HEK293T (cell line): ENCODE measurements at regions not wholly inside any gene's neighbourhood (a gene's known extent, or its start where the extent isn't known, plus 50 kb on each side); places are given as distances from the start of the nearest gene placed in this dataset.

Experiments used
- CTCF ChIA-PET: fragments of 350-600 bp; formaldehyde crosslinking; extraction: SDS; loops from one replicate; lab custom pipeline; 2021; ENCODE audit warnings: antibody characterized with exemption, inconsistent platforms; lab: Yijun Ruan, JAX
- POLR2A ChIA-PET: fragments of 350-600 bp; formaldehyde crosslinking; extraction: SDS; loops from one replicate; lab custom pipeline; 2020; ENCODE audit warnings: antibody characterized with exemption, inconsistent platforms; lab: Yijun Ruan, JAX
- DNase-seq: peaks from one replicate; pipeline ENCODE4 v3.0.0; 2012; ENCODE audit warnings: mixed read lengths; ENCODE audit errors: extremely low spot score
- ARNT ChIP-seq: fragments of 450-650 bp; IDR thresholded peaks from 2 replicates; pipeline ENCODE4 v1.6.1; 2017; ENCODE audit warnings: mild to moderate bottlenecking
- BHLHE40 ChIP-seq: fragments of 450-650 bp; IDR thresholded peaks from 2 replicates; pipeline ENCODE4 v1.6.1; 2016; ENCODE audit warnings: mild to moderate bottlenecking, moderate library complexity, borderline replicate concordance
- CTBP1 ChIP-seq: fragments of 450-650 bp; IDR thresholded peaks from 2 replicates; pipeline ENCODE4 v1.6.1; 2016; ENCODE audit warnings: borderline replicate concordance
- ELF4 ChIP-seq: fragments of 450-650 bp; IDR thresholded peaks from 2 replicates; pipeline ENCODE4 v1.6.1; 2017; ENCODE audit warnings: antibody characterized with exemption
- FOXA1 ChIP-seq: fragments of 450-650 bp; IDR thresholded peaks from 2 replicates; pipeline ENCODE4 v1.6.1; 2016; ENCODE audit warnings: mild to moderate bottlenecking
- FOXK2 ChIP-seq: fragments of 450-650 bp; IDR thresholded peaks from 2 replicates; pipeline ENCODE4 v1.6.1; 2016; ENCODE audit warnings: mild to moderate bottlenecking
- FOXM1 ChIP-seq: fragments of 450-650 bp; IDR thresholded peaks from 2 replicates; pipeline ENCODE4 v1.6.1; 2017; ENCODE audit warnings: mild to moderate bottlenecking, borderline replicate concordance
- HDGF ChIP-seq: fragments of 450-650 bp; IDR thresholded peaks from 2 replicates; pipeline ENCODE4 v1.6.1; 2017; ENCODE audit warnings: antibody characterized with exemption, borderline replicate concordance
- L3MBTL2 ChIP-seq: fragments of 450-650 bp; conservative IDR thresholded peaks from 2 replicates; pipeline ENCODE4 v1.6.1; 2016; ENCODE audit warnings: mild to moderate bottlenecking
- LEF1 ChIP-seq: fragments of 450-650 bp; IDR thresholded peaks from 2 replicates; pipeline ENCODE4 v1.6.1; 2017; ENCODE audit warnings: mild to moderate bottlenecking, borderline replicate concordance
- NFRKB ChIP-seq: fragments of 450-650 bp; IDR thresholded peaks from 2 replicates; pipeline ENCODE4 v1.6.1; 2016; ENCODE audit warnings: mild to moderate bottlenecking, moderate library complexity
- SP1 ChIP-seq: fragments of 450-650 bp; IDR thresholded peaks from 2 replicates; pipeline ENCODE4 v1.6.1; 2017
- SUZ12 ChIP-seq: fragments of 450-650 bp; IDR thresholded peaks from 2 replicates; pipeline ENCODE4 v1.6.1; 2016; ENCODE audit warnings: mild to moderate bottlenecking
- TARDBP ChIP-seq: fragments of 450-650 bp; IDR thresholded peaks from 2 replicates; pipeline ENCODE4 v1.6.1; 2016
- ZNF384 ChIP-seq: fragments of 450-650 bp; IDR thresholded peaks from 2 replicates; pipeline ENCODE4 v1.6.1; 2016
- TF ChIP-seq, protein P1 (sequence below): fragments of 450-650 bp; IDR thresholded peaks from 2 replicates; pipeline ENCODE4 v1.6.1; 2016

DNA sequence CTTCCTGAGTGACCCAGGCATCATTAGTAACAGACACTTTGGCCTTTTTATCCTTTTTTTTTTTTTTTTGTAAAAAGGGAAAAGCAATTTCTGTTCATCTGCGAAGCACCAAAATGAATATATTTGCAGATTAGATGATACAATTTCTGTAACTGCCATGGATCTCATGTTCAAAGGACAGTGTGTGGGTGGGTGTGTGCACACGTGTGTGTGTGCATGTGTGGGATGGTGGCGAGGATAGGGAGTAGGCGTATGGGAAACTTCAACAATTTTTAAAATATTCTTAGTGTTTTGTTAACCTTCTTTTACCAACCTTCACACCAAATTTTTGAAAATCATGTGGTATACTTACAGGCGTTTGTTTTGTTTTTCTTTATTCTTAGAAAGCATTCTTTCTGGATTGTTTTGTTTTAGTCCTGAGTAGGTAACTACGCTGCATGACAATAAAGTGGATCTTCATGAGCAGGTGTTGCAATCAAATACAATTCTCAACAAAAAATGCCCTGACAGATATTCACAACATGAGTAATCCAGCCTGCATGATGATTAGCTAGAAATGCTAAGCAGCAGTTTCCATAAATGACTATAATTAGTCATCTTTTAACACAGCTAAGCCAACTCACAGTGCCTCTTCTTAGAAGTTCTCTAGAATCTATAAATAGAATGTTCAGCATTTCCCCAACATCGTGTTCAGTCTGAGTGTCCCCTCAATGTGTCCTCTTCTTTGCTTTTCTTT, 53.5 kb upstream of the RMDN2 start:
- CTCF ChIA-PET, result interaction anchor here (1.5 kb wide), 1 partner anchor 9 kb away, joined by 3 read pairs; no protein-coding TSS in a partner anchor
- TF ChIP-seq ZNF384 (no peak), ARNT (no peak), CTBP1 (no peak), SP1 (no peak), FOXA1 (no peak), NFRKB (no peak), LEF1 (no peak), FOXK2 (no peak), FOXM1 (no peak), BHLHE40 (no peak)
- DNase-seq, result no peak
- POLR2A ChIA-PET, result no interaction called here

DNA sequence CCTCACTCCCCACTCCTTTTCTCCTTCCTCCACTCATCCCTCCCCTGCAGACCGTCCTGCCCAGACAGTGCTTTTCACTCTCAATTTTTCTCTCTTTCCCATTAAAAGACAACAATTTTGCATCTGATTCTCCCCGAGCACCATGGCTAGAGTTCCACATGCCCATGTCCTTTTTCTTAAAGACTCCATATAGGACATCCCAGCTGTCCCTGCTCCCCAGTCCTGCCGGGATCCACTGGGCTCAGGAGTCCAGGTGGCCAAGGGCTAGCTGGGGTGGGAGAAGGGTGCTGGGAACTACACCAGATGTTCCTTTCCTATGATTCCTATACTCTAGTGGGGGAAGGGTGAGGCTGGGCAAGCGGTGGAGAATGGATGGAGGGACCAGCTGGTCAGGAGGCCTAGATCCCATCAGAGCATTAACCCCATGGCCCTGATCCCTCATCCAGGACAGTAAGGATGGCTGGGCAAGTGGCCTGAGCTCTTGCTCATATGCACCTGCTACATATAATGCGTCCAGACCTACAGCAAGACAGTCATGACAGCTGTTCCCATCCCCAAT, 52.8 kb upstream of the RMDN2 start:
- TF ChIP-seq, protein P1, sequence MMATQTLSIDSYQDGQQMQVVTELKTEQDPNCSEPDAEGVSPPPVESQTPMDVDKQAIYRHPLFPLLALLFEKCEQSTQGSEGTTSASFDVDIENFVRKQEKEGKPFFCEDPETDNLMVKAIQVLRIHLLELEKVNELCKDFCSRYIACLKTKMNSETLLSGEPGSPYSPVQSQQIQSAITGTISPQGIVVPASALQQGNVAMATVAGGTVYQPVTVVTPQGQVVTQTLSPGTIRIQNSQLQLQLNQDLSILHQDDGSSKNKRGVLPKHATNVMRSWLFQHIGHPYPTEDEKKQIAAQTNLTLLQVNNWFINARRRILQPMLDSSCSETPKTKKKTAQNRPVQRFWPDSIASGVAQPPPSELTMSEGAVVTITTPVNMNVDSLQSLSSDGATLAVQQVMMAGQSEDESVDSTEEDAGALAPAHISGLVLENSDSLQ, result no peak
- no peak for TF ChIP-seq FOXA1
- no peak for TF ChIP-seq SP1
- TF ChIP-seq BHLHE40, result no peak
- TF ChIP-seq LEF1, result no peak
- TF ChIP-seq FOXM1, result no peak
- no peak for TF ChIP-seq HDGF
- no peak for TF ChIP-seq TARDBP
- TF ChIP-seq CTBP1, result no peak
- no peak for TF ChIP-seq ELF4
- TF ChIP-seq ZNF384, result no peak
- no peak for TF ChIP-seq ARNT
- TF ChIP-seq SUZ12, result no peak
- CTCF ChIA-PET, result interaction anchor here (1.5 kb wide), 1 partner anchor 8 kb away, joined by 3 read pairs; no protein-coding TSS in a partner anchor
- DNase-seq, result no peak
- POLR2A ChIA-PET, result no interaction called here

DNA sequence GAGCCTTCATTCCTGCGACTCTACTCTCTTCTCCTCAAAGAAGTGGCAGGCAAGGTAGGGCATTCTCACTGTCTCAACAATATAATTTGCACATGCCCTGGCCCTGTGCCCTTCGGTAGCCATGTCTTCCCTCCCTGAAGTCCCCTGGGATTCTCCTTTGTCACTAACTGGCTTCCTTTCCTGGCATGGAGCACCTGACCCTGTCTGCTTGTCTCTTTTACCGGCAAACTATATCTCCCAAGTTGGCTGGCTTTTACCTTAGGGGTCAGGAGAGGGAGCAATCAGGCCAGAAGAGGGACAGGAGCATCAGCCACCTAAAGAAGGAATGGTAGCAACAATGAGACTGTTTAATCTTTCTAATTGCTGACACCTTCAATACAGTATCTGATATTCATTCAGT, 51.9 kb upstream of the RMDN2 start:
- no peak for DNase-seq
- ChIA-PET CTCF (no interaction called here), POLR2A (no interaction called here)
- TF ChIP-seq CTBP1, result no peak
- TF ChIP-seq FOXA1, result no peak
- no peak for TF ChIP-seq TARDBP
- TF ChIP-seq HDGF, result no peak
- TF ChIP-seq ZNF384, result no peak
- TF ChIP-seq, protein P1, result no peak
- TF ChIP-seq FOXM1, result no peak
- TF ChIP-seq SP1, result no peak
- TF ChIP-seq SUZ12, result no peak
- TF ChIP-seq FOXK2, result no peak
- no peak for TF ChIP-seq LEF1
- no peak for TF ChIP-seq BHLHE40
- TF ChIP-seq L3MBTL2, result no peak
- no peak for TF ChIP-seq ELF4
- no peak for TF ChIP-seq ARNT
- no peak for TF ChIP-seq NFRKB

DNA sequence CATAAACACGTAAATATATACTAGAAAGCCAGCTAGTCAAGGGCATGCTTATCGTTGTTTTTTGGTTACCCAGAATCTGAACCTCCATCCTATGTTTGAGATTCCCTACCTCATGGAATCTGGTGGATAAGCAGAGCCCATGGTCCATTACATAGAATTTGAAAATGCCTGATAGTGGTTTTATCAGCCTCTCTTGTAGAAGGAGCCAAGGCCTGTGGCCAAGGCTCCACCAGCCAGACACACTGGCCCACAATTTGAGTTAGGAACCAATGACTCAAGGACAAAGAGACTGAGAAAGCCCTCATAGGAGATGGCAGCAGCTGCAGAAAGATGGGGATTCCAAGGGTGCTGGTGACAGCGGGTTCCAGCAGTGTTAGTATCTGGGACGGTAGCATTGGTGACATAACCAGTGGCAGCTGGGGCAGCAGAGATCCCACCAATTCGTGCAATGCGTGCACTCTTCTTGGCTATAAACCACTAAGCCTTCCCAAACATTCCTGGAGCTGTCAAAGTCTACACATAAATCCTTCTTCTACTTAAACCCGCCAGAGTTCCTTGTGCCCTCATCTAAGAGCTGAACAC, 51.2 kb upstream of the RMDN2 start:
- CTCF ChIA-PET, result interaction anchor here (1.1 kb wide), 1 partner anchor 478 kb away, joined by 5 read pairs; no protein-coding TSS in a partner anchor

DNA sequence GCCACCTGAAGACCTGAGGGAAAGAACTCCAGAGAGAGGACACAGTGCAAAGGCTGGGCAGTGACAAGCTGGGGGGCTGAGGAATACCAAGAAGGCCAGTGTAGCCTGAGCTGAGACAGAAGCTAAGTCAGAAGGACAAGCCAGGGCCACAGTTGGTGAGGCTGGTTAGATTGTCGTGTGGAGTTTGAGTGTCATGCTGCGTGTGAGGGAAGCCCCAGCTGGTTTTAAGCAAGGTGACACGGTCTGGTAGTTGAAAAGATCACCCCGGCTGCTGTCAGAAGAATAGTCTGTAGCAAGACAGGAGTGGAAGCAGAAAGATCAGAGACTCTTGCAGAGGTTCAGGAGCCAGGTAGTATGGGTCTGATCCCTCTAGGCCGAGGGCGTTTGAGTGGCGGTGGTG, 50.6 kb upstream of the RMDN2 start:
- no peak for TF ChIP-seq HDGF
- TF ChIP-seq CTBP1, result no peak
- TF ChIP-seq SUZ12, result no peak
- no peak for TF ChIP-seq SP1
- TF ChIP-seq FOXK2, result no peak
- TF ChIP-seq, protein P1, result no peak
- no peak for TF ChIP-seq LEF1
- no peak for TF ChIP-seq L3MBTL2
- TF ChIP-seq ARNT, result no peak
- no peak for TF ChIP-seq ELF4
- no peak for TF ChIP-seq BHLHE40
- no peak for TF ChIP-seq FOXA1
- TF ChIP-seq ZNF384, result no peak
- no peak for TF ChIP-seq NFRKB
- TF ChIP-seq TARDBP, result no peak
- TF ChIP-seq FOXM1, result no peak
- DNase-seq, result no peak
- ChIA-PET CTCF (interaction anchor here (1.1 kb wide), 1 partner anchor 478 kb away, joined by 5 read pairs; no protein-coding TSS in a partner anchor), POLR2A (no interaction called here)

More for the DNA sequence above, 51.2 kb upstream of the RMDN2 start:
- POLR2A ChIA-PET, result no interaction called here
- DNase-seq, result no peak
- TF ChIP-seq SUZ12 (no peak), CTBP1 (no peak)
